Prostate gland (tissue), 2 donors: ENCODE measurements at regions not wholly inside any gene's neighbourhood (a gene's known extent, or its start where the extent isn't known, plus 50 kb on each side); places are given as distances from the start of the nearest gene placed in this dataset.

Experiments
- DNase-seq: peaks from one replicate; pipeline ENCODE4 v3.0.0-alpha.2; 2019; ENCODE audit warnings: low spot score
- H3K27ac ChIP-seq, 2 donors: fragments of 200-600 bp; sonication (generic); 2 replicates each; pipeline ENCODE4 v1.5.1; 2017 to 2019
- H3K27me3 ChIP-seq: fragments of 200-600 bp; sonication (generic); replicated peaks from 2 replicates; pipeline ENCODE4 v1.5.1; 2019; ENCODE audit not compliant: insufficient read depth
- H3K36me3 ChIP-seq, 2 donors: fragments of 200-600 bp; sonication (generic); 1 replicate in 1 of 2; 2 replicates in 1 of 2; pipeline versions ENCODE4 v1.5.1 to v1.8.1; 2017 to 2019
- H3K4me1 ChIP-seq: fragments of 200-600 bp; sonication (generic); replicated peaks from 2 replicates; pipeline ENCODE4 v1.5.1; 2019
- H3K4me3 ChIP-seq, 2 donors: fragments of 200-600 bp; sonication (generic); 2 replicates each; pipeline ENCODE4 v1.5.1; 2017 to 2019
- H3K9me3 ChIP-seq: fragments of 200-600 bp; sonication (generic); 2 replicates; pipeline ENCODE4 v1.5.1; 2017
- CTCF ChIP-seq, 4 experiments: fragments of 200-600 bp in 2 of 4; fragments of 450-650 bp in 2 of 4; sonication (generic) in 2 of 4; IDR thresholded peaks; 1 replicate in 3 of 4; 2 replicates in 1 of 4; pipeline ENCODE4 v1.5.1; 2016 to 2019; ENCODE audit warnings: antibody characterized with exemption in 4 of 4, mild to moderate bottlenecking in 2 of 4, moderate library complexity in 2 of 4
- POLR2A ChIP-seq: fragments of 450-650 bp; IDR thresholded peaks from one replicate; pipeline ENCODE4 v1.6.1; 2016; ENCODE audit warnings: antibody characterized with exemption, mild to moderate bottlenecking
- POLR2AphosphoS5 ChIP-seq: sonication (generic); formaldehyde crosslinking; IDR thresholded peaks from one replicate; pipeline ENCODE4 v1.6.1; 2017; ENCODE audit warnings: antibody characterized with exemption
- WGBS: methylation state at CpG from one replicate; pipeline ENCODE4 v1.1.5; 2018; 5-methylcytosine and 5-hydroxymethylcytosine counted together
- intact Hi-C: fragments of 100-400 bp; cut with DNase I; formaldehyde crosslinking; loops from one replicate; pipeline ENCODE4 v1.14.2; 2022

DNA sequence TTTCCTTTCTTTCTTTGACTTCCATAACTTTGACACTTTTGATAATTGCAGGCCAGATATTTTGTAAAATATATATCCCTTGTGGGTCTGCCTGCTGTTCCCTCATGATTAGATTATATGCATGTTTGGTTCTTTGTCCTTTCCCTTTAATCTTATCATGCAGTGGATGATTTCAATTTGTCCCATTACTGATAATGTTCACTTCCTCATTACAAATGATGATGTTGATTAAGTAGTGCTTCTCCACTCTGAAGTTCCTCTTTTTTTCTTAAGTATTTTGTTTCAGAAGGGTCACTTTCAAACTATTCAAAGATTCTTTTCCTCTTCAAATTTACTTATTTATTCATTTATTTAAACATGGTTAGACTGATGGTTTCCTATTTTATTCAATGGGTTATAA, 898.1 kb downstream of the XPNPEP1 start:
- no peak for DNase-seq
- intact Hi-C loops = no loop called here
- H3K4me1 ChIP-seq = no peaks in the 10 kb centered on the region
- no peak overlapping the region for H3K4me3 ChIP-seq
- H3K36me3 ChIP-seq = no peaks in the 10 kb centered on the region
- H3K9me3 ChIP-seq = no peaks in the 10 kb centered on the region
- no peak for TF ChIP-seq CTCF (IDR thresholded peaks at IDR 0.05)
- TF ChIP-seq POLR2A = no peak
- no peak for TF ChIP-seq POLR2AphosphoS5
- H3K27me3 ChIP-seq = no peaks in the 10 kb centered on the region
- no peak overlapping the region for H3K27ac ChIP-seq

DNA sequence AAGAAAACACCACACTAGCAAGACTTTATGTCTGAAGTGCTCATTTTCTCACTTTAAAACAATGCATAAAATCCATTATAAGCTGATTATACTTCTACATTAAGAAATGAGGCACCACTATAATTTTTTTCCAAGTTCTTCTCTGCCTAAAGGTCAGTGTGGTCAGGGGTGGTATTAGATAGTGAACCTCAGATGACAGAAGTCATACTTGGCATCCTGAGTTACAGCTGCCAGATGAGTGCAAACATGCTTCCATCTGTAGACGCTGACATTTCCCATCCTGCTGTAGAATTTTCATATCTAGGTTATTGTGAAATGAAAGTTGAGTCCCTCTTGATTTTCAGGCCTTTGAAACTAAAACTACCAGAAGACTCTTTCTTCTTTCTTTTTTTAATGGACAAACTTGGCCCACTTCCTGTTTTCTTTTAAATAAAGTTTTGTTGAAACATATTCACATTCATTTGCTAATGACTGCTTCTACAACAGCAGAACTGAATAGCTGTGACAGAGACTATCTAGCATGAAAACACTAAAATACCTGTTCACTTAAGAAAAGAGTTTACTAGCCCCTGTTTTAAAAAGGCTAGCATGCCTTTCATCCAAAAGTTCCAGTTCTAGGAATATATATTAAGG, 900.8 kb downstream of the XPNPEP1 start:
- Histone ChIP-seq H3K4me3 (no peak overlapping the region), H3K36me3 (no peaks in the 10 kb centered on the region), H3K27ac (no peak overlapping the region), H3K9me3 (no peaks in the 10 kb centered on the region), H3K27me3 (no peaks in the 10 kb centered on the region), H3K4me1 (no peaks in the 10 kb centered on the region)
- TF ChIP-seq POLR2AphosphoS5 = no peak
- no peak for TF ChIP-seq POLR2A
- no peak for TF ChIP-seq CTCF (IDR thresholded peaks at IDR 0.05)
- 92% methylated on average over 1 of the region's 1 CpG for WGBS
- intact Hi-C loops = no loop called here
- no peak for DNase-seq

- Histone ChIP-seq H3K4me3 (no peak overlapping the region), H3K9me3 (no peaks in the 10 kb centered on the region), H3K27me3 (no peaks in the 10 kb centered on the region), H3K4me1 (no peaks in the 10 kb centered on the region), H3K36me3 (no peaks in the 10 kb centered on the region), H3K27ac (no peak overlapping the region)
- WGBS = 53% methylated on average over 6 of the region's 6 CpGs
- intact Hi-C loops = no loop called here
- DNase-seq = no peak
- TF ChIP-seq POLR2AphosphoS5 (no peak), POLR2A (no peak), CTCF (IDR thresholded peaks at IDR 0.05) (no peak)
Measured at GRCh38 chr10:109019001-109019424, 904.3 kb downstream of the XPNPEP1 start.

DNA sequence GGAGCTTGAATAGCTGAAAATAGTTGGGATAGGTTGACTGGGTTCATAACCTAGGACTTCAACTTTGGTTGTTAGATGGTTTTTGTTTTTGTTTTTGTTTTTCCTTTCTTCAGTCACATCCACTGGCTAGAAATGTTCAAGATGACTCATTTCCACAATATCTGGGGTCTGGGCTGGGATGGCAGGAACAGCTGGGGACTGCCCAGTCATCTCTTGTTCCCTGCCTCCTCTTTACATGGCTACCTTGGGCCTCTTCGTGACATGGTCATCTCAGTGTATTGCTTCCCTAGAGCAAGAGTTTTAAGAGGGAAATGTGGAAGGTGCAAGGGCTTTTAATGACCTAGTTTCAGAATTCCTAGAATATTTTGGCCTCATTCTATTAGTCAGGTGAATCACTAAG, 915.8 kb downstream of the XPNPEP1 start:
- no peaks in the 10 kb centered on the region for H3K36me3 ChIP-seq
- H3K27me3 ChIP-seq = no peaks in the 10 kb centered on the region
- no peak overlapping the region for H3K27ac ChIP-seq
- WGBS = 88% methylated on average over 1 of the region's 1 CpG
- H3K9me3 ChIP-seq = no peaks in the 10 kb centered on the region
- TF ChIP-seq CTCF (IDR thresholded peaks at IDR 0.05) (no peak), POLR2A (no peak), POLR2AphosphoS5 (no peak)
- DNase-seq = no peak
- no peak overlapping the region for H3K4me3 ChIP-seq
- no peaks in the 10 kb centered on the region for H3K4me1 ChIP-seq
- intact Hi-C loops = no loop called here

GRCh38 chr10:108990441-108990840, 932.9 kb downstream of the XPNPEP1 start:
- no peaks in the 10 kb centered on the region for H3K4me1 ChIP-seq
- 62% methylated on average over 5 of the region's 5 CpGs for WGBS
- no peak for DNase-seq
- TF ChIP-seq CTCF (IDR thresholded peaks at IDR 0.05) (no peak), POLR2AphosphoS5 (no peak), POLR2A (no peak)
- H3K27ac ChIP-seq = no peak overlapping the region
- H3K4me3 ChIP-seq = no peak overlapping the region
- no peaks in the 10 kb centered on the region for H3K36me3 ChIP-seq
- no peaks in the 10 kb centered on the region for H3K27me3 ChIP-seq
- H3K9me3 ChIP-seq = no peaks in the 10 kb centered on the region
- intact Hi-C loops = no loop called here
